Hematopoietic multipotent progenitor cell treated with erythropoietin and hydrocortisone succinate and interleukin-3 and kit ligand, for 4 days (in vitro differentiated cells): ENCODE measurements at regions not wholly inside any gene's neighbourhood (a gene's known extent, or its start where the extent isn't known, plus 50 kb on each side); places are given as distances from the start of the nearest gene placed in this dataset.

Experiments used
- DNase-seq: peaks from one replicate; pipeline ENCODE4 v3.0.0-alpha.2; 2015

- peak; percentile 56 for DNase-seq
Observed at GRCh38 chr21:18460979-18461378, 57.4 kb upstream of the TMPRSS15 start.

GRCh38 chr21:18461743-18462142 lies 58.2 kb upstream of the TMPRSS15 start:
- no peak for DNase-seq

GRCh38 chr21:18467715-18468114 lies 64.1 kb upstream of the TMPRSS15 start:
- no peak for DNase-seq

GRCh38 chr21:18468790-18469189 lies 65.2 kb upstream of the TMPRSS15 start:
- no peak for DNase-seq

GRCh38 chr21:18476639-18477038 lies 73.1 kb upstream of the TMPRSS15 start:
- DNase-seq, result no peak

GRCh38 chr21:18477043-18477442 lies 73.5 kb upstream of the TMPRSS15 start:
- DNase-seq, result no peak

- no peak for DNase-seq
Observed at GRCh38 chr21:18478513-18478912, 74.9 kb upstream of the TMPRSS15 start.

- no peak for DNase-seq
Observed at GRCh38 chr21:18488252-18488651, 84.7 kb upstream of the TMPRSS15 start.

- no peak for DNase-seq
Observed at GRCh38 chr21:18493422-18493821, 89.8 kb upstream of the TMPRSS15 start.

GRCh38 chr21:18495523-18495922 lies 91.9 kb upstream of the TMPRSS15 start:
- DNase-seq, result no peak

- peak; percentile 40 for DNase-seq
Observed at GRCh38 chr21:18498431-18498830, 94.8 kb upstream of the TMPRSS15 start.

GRCh38 chr21:18499761-18500376 lies 96.3 kb upstream of the TMPRSS15 start:
- DNase-seq, result peak; percentile 70

- DNase-seq, result no peak
Observed at GRCh38 chr21:18518054-18518481, 114.5 kb upstream of the TMPRSS15 start.

GRCh38 chr21:18521204-18521603 lies 117.6 kb upstream of the TMPRSS15 start:
- DNase-seq, result no peak

- DNase-seq, result peak; percentile 1
Observed at GRCh38 chr21:18522181-18522972, 118.8 kb upstream of the TMPRSS15 start.

- no peak for DNase-seq
Observed at GRCh38 chr21:18524097-18524880, 120.7 kb upstream of the TMPRSS15 start.

- DNase-seq, result no peak
Observed at GRCh38 chr21:18529254-18529653, 125.7 kb upstream of the TMPRSS15 start.

GRCh38 chr21:18542081-18542480 lies 138.5 kb upstream of the TMPRSS15 start:
- DNase-seq, result no peak

GRCh38 chr21:18545908-18546307 lies 142.3 kb upstream of the TMPRSS15 start:
- no peak for DNase-seq

GRCh38 chr21:18547347-18547746 lies 143.8 kb upstream of the TMPRSS15 start:
- no peak for DNase-seq

- DNase-seq, result no peak
Observed at GRCh38 chr21:18548249-18548648, 144.7 kb upstream of the TMPRSS15 start.

- DNase-seq, result no peak
Observed at GRCh38 chr21:18549214-18549905, 145.8 kb upstream of the TMPRSS15 start.

GRCh38 chr21:18550361-18550760 lies 146.8 kb upstream of the TMPRSS15 start:
- no peak for DNase-seq
